ENCODE measurements at regions not wholly inside any gene's neighbourhood (a gene's known extent, or its start where the extent isn't known, plus 50 kb on each side); places are given as distances from the start of the nearest gene placed in this dataset.

- Histone ChIP-seq H3K9me3 (no peaks in the 10 kb centered on the region), H3K4me3 (no peak overlapping the region), H3K9ac (ENCODE audit: low read depth in 2 of 2, low read length in 2 of 2) (no peak overlapping the region), H3K36me3 (no peaks in the 10 kb centered on the region), H3K4me1 (no peaks in the 10 kb centered on the region), H3K27ac (no peak overlapping the region), H3K27me3 (no peaks in the 10 kb centered on the region)
- TF ChIP-seq CTCF (IDR thresholded peaks at IDR 0.05): no peak
- intact Hi-C loops (cut with DNase I): no loop called here
- no peak for DNase-seq
These were observed 450.7 kb downstream of the NSUN3 start for GRCh38 chr3:94513600-94513999.

GRCh38 chr3:94515983-94516382 lies 453.1 kb downstream of the NSUN3 start:
- TF ChIP-seq CTCF (IDR thresholded peaks at IDR 0.05): no peak
- Histone ChIP-seq H3K9ac (ENCODE audit: low read depth in 2 of 2, low read length in 2 of 2) (no peak overlapping the region), H3K27ac (no peak overlapping the region), H3K9me3 (no peaks in the 10 kb centered on the region), H3K36me3 (no peaks in the 10 kb centered on the region), H3K4me1 (no peaks in the 10 kb centered on the region), H3K27me3 (no peaks in the 10 kb centered on the region), H3K4me3 (no peak overlapping the region)
- intact Hi-C loops (cut with DNase I): no loop called here
- no peak for DNase-seq

- Histone ChIP-seq H3K9ac (ENCODE audit: low read depth in 2 of 2, low read length in 2 of 2) (no peak overlapping the region), H3K27me3 (no peaks in the 10 kb centered on the region), H3K36me3 (no peaks in the 10 kb centered on the region), H3K27ac (no peak overlapping the region), H3K9me3 (no peaks in the 10 kb centered on the region), H3K4me3 (no peak overlapping the region), H3K4me1 (no peaks in the 10 kb centered on the region)
- no peak for DNase-seq
- TF ChIP-seq CTCF (IDR thresholded peaks at IDR 0.05): no peak
- intact Hi-C loops (cut with DNase I): no loop called here
These were observed 457.5 kb downstream of the NSUN3 start for GRCh38 chr3:94520364-94520763.

- intact Hi-C loops (cut with DNase I): no loop called here
- Histone ChIP-seq H3K9ac (ENCODE audit: low read depth in 2 of 2, low read length in 2 of 2) (no peak overlapping the region), H3K9me3 (no peaks in the 10 kb centered on the region), H3K36me3 (no peaks in the 10 kb centered on the region), H3K4me1 (no peaks in the 10 kb centered on the region), H3K4me3 (no peak overlapping the region), H3K27me3 (no peaks in the 10 kb centered on the region), H3K27ac (no peak overlapping the region)
- TF ChIP-seq CTCF (IDR thresholded peaks at IDR 0.05): no peak
- DNase-seq: no peak
These were observed 459.6 kb downstream of the NSUN3 start for GRCh38 chr3:94522488-94522887.

- H3K9me3 ChIP-seq: no peaks in the 10 kb centered on the region
- intact Hi-C loops (cut with DNase I): no loop called here
- TF ChIP-seq CTCF (IDR thresholded peaks at IDR 0.05): no peak
- H3K4me1 ChIP-seq: no peaks in the 10 kb centered on the region
- H3K36me3 ChIP-seq: no peaks in the 10 kb centered on the region
- H3K27me3 ChIP-seq: no peaks in the 10 kb centered on the region
- H3K27ac ChIP-seq: no peak overlapping the region
- DNase-seq: no peak
- no peak overlapping the region for H3K9ac ChIP-seq (ENCODE audit: low read depth in 2 of 2, low read length in 2 of 2)
- H3K4me3 ChIP-seq: no peak overlapping the region
These were observed 461.4 kb downstream of the NSUN3 start for GRCh38 chr3:94524102-94524919.
